ENCODE measurements at regions not wholly inside any gene's neighbourhood (a gene's known extent, or its start where the extent isn't known, plus 50 kb on each side); places are given as distances from the start of the nearest gene placed in this dataset.

DNA sequence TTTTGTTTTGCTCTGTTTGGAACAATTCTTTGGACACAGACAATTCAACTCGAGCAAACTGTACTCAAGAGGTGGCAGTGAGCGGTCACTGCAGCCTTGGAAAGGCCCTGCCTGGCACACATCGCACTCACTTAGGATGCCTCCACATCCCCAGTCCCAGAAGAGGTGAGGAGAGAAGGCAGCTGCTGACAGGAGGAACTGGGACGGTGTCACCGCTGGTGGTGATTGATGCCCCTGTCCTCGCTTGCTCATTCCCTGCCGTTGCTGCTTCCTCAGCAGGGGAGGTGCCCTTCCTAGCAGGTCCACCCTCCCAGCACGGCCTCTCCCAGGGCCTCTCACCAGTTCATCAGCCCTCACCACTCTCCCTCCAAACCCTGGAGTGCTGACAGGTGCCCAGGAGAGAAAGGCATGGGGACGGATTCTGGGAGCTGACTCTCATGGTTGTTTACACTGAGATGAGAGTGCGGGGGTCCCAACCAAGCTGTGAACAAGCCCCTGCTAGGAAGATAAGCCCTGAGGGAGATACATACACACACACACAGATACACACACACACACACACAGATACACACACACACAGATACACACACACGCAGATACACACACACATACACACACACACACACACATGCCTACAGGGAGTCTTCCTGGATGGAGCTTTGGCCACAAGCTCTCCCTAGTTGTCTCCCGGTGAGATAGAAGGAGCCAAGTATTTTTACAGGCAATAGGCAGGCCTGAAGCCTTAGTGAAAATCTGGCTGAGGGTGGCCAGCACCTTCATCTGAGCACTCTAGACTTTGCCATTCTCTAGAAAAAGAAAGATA is 101.1 kb downstream of the CDC7 start:
- H3K27me3 ChIP-seq (replicated peaks; ENCODE audit: insufficient read depth, low read length): no peaks in the 10 kb centered on the region
- no peak overlapping the region for H3K4me2 ChIP-seq (ENCODE audit: low read depth, low read length)
- no peaks in the 10 kb centered on the region for H3K9me3 ChIP-seq (replicated peaks; ENCODE audit: insufficient read depth, low read length)
- H2AFZ ChIP-seq (ENCODE audit: low read length): no peak overlapping the region
- H3K36me3 ChIP-seq (replicated peaks; ENCODE audit: insufficient read depth, low read length): no peaks in the 10 kb centered on the region
- H3F3A ChIP-seq (ENCODE audit: insufficient read depth, low read length): no peaks in the 10 kb centered on the region
- no peaks in the 10 kb centered on the region for H3K4me1 ChIP-seq (ENCODE audit: low read length)
- no peak overlapping the region for H3K9ac ChIP-seq (ENCODE audit: low read length)
- no peak for DNase-seq
- H3K9me2 ChIP-seq (replicated peaks; ENCODE audit: insufficient read depth, low read length): no peaks in the 10 kb centered on the region
- H3K4me3 ChIP-seq (ENCODE audit: low read length): no peak overlapping the region
- no peaks in the 10 kb centered on the region for H4K20me1 ChIP-seq (ENCODE audit: insufficient read depth, low read length)
- H3K27ac ChIP-seq (ENCODE audit: low read length): no peak overlapping the region
- no peaks in the 10 kb centered on the region for H3K79me2 ChIP-seq (ENCODE audit: low read length)
- TF ChIP-seq EZH2phosphoT487 (IDR thresholded peaks at IDR 0.05; ENCODE audit: low read length) (no peak), EZH2 (optimal IDR thresholded peaks at IDR 0.05; ENCODE audit: low read depth, low read length) (no peak)
- TF ChIP-seq, protein P1, sequence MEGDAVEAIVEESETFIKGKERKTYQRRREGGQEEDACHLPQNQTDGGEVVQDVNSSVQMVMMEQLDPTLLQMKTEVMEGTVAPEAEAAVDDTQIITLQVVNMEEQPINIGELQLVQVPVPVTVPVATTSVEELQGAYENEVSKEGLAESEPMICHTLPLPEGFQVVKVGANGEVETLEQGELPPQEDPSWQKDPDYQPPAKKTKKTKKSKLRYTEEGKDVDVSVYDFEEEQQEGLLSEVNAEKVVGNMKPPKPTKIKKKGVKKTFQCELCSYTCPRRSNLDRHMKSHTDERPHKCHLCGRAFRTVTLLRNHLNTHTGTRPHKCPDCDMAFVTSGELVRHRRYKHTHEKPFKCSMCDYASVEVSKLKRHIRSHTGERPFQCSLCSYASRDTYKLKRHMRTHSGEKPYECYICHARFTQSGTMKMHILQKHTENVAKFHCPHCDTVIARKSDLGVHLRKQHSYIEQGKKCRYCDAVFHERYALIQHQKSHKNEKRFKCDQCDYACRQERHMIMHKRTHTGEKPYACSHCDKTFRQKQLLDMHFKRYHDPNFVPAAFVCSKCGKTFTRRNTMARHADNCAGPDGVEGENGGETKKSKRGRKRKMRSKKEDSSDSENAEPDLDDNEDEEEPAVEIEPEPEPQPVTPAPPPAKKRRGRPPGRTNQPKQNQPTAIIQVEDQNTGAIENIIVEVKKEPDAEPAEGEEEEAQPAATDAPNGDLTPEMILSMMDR (IDR thresholded peaks at IDR 0.05; ENCODE audit: low read length): no peak

DNA sequence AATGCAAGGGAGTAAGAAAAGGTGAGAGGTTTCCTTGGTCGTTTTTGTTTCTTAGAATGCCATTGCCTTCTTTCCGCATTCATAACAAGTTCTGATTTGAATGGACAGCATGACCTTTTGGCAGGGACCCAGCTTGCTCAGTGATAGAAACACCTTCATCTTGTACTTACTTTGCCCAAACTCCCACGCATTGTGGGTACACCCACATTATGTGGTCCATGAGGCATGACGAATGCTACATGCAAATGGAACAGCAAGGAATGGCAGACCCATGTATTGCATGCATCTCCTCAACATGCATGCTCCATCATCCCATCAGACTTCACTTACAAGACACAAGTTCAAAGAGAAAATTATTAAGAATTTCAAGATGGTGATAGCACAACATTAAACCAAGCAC is 102.8 kb downstream of the CDC7 start:
- H3K4me2 ChIP-seq (ENCODE audit: low read depth, low read length): no peak overlapping the region

DNA sequence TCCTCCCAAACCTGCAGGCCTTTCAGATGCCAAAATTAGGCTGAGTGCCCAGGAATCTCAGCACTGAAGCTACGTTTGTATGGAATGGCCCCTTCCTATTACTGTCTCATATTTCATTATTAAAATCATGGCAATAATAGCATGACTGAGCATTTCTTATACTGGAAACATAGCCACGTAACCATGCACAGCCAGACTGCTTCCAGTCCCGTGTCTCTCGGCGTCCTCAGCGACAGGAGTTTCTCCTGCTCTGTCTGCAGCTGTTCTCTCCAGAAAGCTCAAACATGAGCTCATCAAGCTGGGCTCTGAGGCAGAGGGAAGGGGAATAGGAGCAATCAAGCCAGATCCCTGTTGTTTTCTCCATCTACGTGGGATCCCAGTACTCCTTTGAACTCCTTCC is 104.0 kb downstream of the CDC7 start:
- H3K79me2 ChIP-seq (ENCODE audit: low read length): no peaks in the 10 kb centered on the region
- no peaks in the 10 kb centered on the region for H3K9me2 ChIP-seq (replicated peaks; ENCODE audit: insufficient read depth, low read length)
- H3K27ac ChIP-seq (ENCODE audit: low read length): no peak overlapping the region
- no peak overlapping the region for H3K9ac ChIP-seq (ENCODE audit: low read length)
- no peaks in the 10 kb centered on the region for H4K20me1 ChIP-seq (ENCODE audit: insufficient read depth, low read length)
- TF ChIP-seq, protein P1 (IDR thresholded peaks at IDR 0.05; ENCODE audit: low read length): no peak
- no peak for TF ChIP-seq EZH2 (optimal IDR thresholded peaks at IDR 0.05; ENCODE audit: low read depth, low read length)
- no peak for TF ChIP-seq EZH2phosphoT487 (IDR thresholded peaks at IDR 0.05; ENCODE audit: low read length)
- DNase-seq: no peak
- no peaks in the 10 kb centered on the region for H3K4me1 ChIP-seq (ENCODE audit: low read length)
- H3F3A ChIP-seq (ENCODE audit: insufficient read depth, low read length): no peaks in the 10 kb centered on the region
- H3K27me3 ChIP-seq (replicated peaks; ENCODE audit: insufficient read depth, low read length): no peaks in the 10 kb centered on the region
- H3K36me3 ChIP-seq (replicated peaks; ENCODE audit: insufficient read depth, low read length): no peaks in the 10 kb centered on the region
- H2AFZ ChIP-seq (ENCODE audit: low read length): no peak overlapping the region
- no peak overlapping the region for H3K4me2 ChIP-seq (ENCODE audit: low read depth, low read length)
- no peak overlapping the region for H3K4me3 ChIP-seq (ENCODE audit: low read length)
- H3K9me3 ChIP-seq (replicated peaks; ENCODE audit: insufficient read depth, low read length): no peaks in the 10 kb centered on the region

More for the DNA sequence above, 102.8 kb downstream of the CDC7 start:
- H4K20me1 ChIP-seq (ENCODE audit: insufficient read depth, low read length): no peaks in the 10 kb centered on the region
- DNase-seq: no peak
- H3K4me3 ChIP-seq (ENCODE audit: low read length): no peak overlapping the region
- H3K27me3 ChIP-seq (replicated peaks; ENCODE audit: insufficient read depth, low read length): no peaks in the 10 kb centered on the region
- TF ChIP-seq EZH2phosphoT487 (IDR thresholded peaks at IDR 0.05; ENCODE audit: low read length) (no peak), EZH2 (optimal IDR thresholded peaks at IDR 0.05; ENCODE audit: low read depth, low read length) (no peak)
- TF ChIP-seq, protein P1 (IDR thresholded peaks at IDR 0.05; ENCODE audit: low read length): no peak
- no peaks in the 10 kb centered on the region for H3K79me2 ChIP-seq (ENCODE audit: low read length)
- H3F3A ChIP-seq (ENCODE audit: insufficient read depth, low read length): no peaks in the 10 kb centered on the region
- no peaks in the 10 kb centered on the region for H3K9me2 ChIP-seq (replicated peaks; ENCODE audit: insufficient read depth, low read length)
- no peak overlapping the region for H3K27ac ChIP-seq (ENCODE audit: low read length)
- no peak overlapping the region for H3K9ac ChIP-seq (ENCODE audit: low read length)
- no peaks in the 10 kb centered on the region for H3K4me1 ChIP-seq (ENCODE audit: low read length)
- H3K36me3 ChIP-seq (replicated peaks; ENCODE audit: insufficient read depth, low read length): no peaks in the 10 kb centered on the region
- no peak overlapping the region for H2AFZ ChIP-seq (ENCODE audit: low read length)
- H3K9me3 ChIP-seq (replicated peaks; ENCODE audit: insufficient read depth, low read length): no peaks in the 10 kb centered on the region
